Hepatocyte (in vitro differentiated cells): ENCODE measurements at regions not wholly inside any gene's neighbourhood (a gene's known extent, or its start where the extent isn't known, plus 50 kb on each side); places are given as distances from the start of the nearest gene placed in this dataset.

Source experiments
- DNase-seq: peaks from one replicate; pipeline ENCODE4 v3.0.0-alpha.2; 2016; ENCODE audit warnings: low spot score
- H2AFZ ChIP-seq: fragments of 200-600 bp; sonication (generic); 2 replicates; pipeline ENCODE4 v1.6.0; 2016; ENCODE audit warnings: antibody characterized with exemption, mild to moderate bottlenecking
- H3K27ac ChIP-seq: fragments of 200-600 bp; sonication (generic); 2 replicates; pipeline ENCODE4 v1.5.1; 2016; ENCODE audit warnings: mild to moderate bottlenecking
- H3K27me3 ChIP-seq: fragments of 200-600 bp; sonication (generic); 2 replicates; pipeline ENCODE4 v1.6.1; 2016
- H3K36me3 ChIP-seq: fragments of 200-600 bp; sonication (generic); replicated peaks from 2 replicates; pipeline ENCODE4 v1.5.1; 2016; ENCODE audit warnings: low read depth; ENCODE audit not compliant: insufficient read depth
- H3K4me1 ChIP-seq: fragments of 200-600 bp; sonication (generic); 2 replicates; pipeline ENCODE4 v1.5.1; 2016; ENCODE audit warnings: mild to moderate bottlenecking, moderate library complexity; ENCODE audit not compliant: insufficient read depth
- H3K4me2 ChIP-seq: fragments of 200-600 bp; sonication (generic); 2 replicates; pipeline ENCODE4 v1.6.0; 2016
- H3K4me3 ChIP-seq: fragments of 200-600 bp; sonication (generic); 2 replicates; pipeline ENCODE4 v1.5.1; 2016; ENCODE audit warnings: mild to moderate bottlenecking
- H3K79me2 ChIP-seq: fragments of 200-600 bp; sonication (generic); 2 replicates; pipeline ENCODE4 v1.6.0; 2017; ENCODE audit warnings: mild to moderate bottlenecking
- H3K9me2 ChIP-seq: fragments of 200-600 bp; sonication (generic); replicated peaks from 2 replicates; pipeline ENCODE4 v1.6.0; 2017; ENCODE audit warnings: mild to moderate bottlenecking; ENCODE audit not compliant: insufficient read depth
- H3K9me3 ChIP-seq: fragments of 200-600 bp; sonication (generic); 2 replicates; pipeline ENCODE4 v1.5.1; 2016; ENCODE audit warnings: low read depth, mild to moderate bottlenecking
- H4K20me1 ChIP-seq: fragments of 200-600 bp; sonication (generic); 2 replicates; pipeline ENCODE4 v1.6.0; 2016; ENCODE audit warnings: mild to moderate bottlenecking; ENCODE audit not compliant: insufficient read depth, poor library complexity, severe bottlenecking
- EZH2 ChIP-seq: fragments of 200-600 bp; sonication (generic); IDR thresholded peaks from 2 replicates; pipeline ENCODE4 v1.6.1; 2016; ENCODE audit warnings: antibody characterized with exemption, mild to moderate bottlenecking, borderline replicate concordance
- EZH2phosphoT487 ChIP-seq: fragments of 200-600 bp; sonication (generic); IDR thresholded peaks from one replicate; pipeline ENCODE4 v1.6.1; 2018; ENCODE audit warnings: antibody characterized with exemption, mild to moderate bottlenecking, low read depth, moderate library complexity; ENCODE audit not compliant: unreplicated experiment, severe bottlenecking
- WGBS: methylation state at CpG from one replicate; pipeline ENCODE4 v1.1.6; 2016; ENCODE audit warnings: low lambda C conversion rate; ENCODE audit errors: missing lambda C conversion rate; 5-methylcytosine and 5-hydroxymethylcytosine counted together
- TF ChIP-seq, protein P1 (sequence below): fragments of 200-600 bp; sonication (generic); IDR thresholded peaks from 2 replicates; pipeline ENCODE4 v1.5.1; 2016; ENCODE audit warnings: antibody characterized with exemption, mild to moderate bottlenecking; ENCODE audit not compliant: poor library complexity

DNA sequence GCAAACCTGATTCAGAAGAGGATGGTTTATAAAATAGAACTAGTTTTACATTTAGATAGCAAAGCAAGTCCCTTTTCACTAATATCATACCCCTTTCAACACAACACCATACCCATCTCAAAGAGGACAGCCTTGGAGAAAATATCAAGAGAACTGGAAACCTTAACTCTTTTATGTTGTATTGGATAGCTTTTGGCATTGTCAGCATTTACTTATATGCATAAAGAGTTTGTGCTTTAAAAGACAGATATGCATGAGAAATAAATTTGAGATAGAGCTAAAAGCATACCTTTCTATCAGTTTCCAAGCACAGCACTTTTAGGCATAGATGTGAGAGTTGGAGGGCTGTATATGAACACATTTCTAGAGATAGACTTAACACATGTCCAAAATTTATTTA, 799.3 kb upstream of the ACO1 start:
- no peak overlapping the region for H3K27ac ChIP-seq
- no peaks in the 10 kb centered on the region for H3K9me3 ChIP-seq
- no peak overlapping the region for H2AFZ ChIP-seq
- no peaks in the 10 kb centered on the region for H3K36me3 ChIP-seq
- no peaks in the 10 kb centered on the region for H4K20me1 ChIP-seq
- H3K79me2 ChIP-seq, result no peaks in the 10 kb centered on the region
- no peak overlapping the region for H3K4me2 ChIP-seq
- no peaks in the 10 kb centered on the region for H3K27me3 ChIP-seq
- no peak overlapping the region for H3K4me3 ChIP-seq
- H3K9me2 ChIP-seq, result no peaks in the 10 kb centered on the region
- no peak for DNase-seq
- H3K4me1 ChIP-seq, result no peaks in the 10 kb centered on the region
- TF ChIP-seq EZH2phosphoT487 (no peak), EZH2 (no peak)
- TF ChIP-seq, protein P1, sequence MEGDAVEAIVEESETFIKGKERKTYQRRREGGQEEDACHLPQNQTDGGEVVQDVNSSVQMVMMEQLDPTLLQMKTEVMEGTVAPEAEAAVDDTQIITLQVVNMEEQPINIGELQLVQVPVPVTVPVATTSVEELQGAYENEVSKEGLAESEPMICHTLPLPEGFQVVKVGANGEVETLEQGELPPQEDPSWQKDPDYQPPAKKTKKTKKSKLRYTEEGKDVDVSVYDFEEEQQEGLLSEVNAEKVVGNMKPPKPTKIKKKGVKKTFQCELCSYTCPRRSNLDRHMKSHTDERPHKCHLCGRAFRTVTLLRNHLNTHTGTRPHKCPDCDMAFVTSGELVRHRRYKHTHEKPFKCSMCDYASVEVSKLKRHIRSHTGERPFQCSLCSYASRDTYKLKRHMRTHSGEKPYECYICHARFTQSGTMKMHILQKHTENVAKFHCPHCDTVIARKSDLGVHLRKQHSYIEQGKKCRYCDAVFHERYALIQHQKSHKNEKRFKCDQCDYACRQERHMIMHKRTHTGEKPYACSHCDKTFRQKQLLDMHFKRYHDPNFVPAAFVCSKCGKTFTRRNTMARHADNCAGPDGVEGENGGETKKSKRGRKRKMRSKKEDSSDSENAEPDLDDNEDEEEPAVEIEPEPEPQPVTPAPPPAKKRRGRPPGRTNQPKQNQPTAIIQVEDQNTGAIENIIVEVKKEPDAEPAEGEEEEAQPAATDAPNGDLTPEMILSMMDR, result no peak

DNA sequence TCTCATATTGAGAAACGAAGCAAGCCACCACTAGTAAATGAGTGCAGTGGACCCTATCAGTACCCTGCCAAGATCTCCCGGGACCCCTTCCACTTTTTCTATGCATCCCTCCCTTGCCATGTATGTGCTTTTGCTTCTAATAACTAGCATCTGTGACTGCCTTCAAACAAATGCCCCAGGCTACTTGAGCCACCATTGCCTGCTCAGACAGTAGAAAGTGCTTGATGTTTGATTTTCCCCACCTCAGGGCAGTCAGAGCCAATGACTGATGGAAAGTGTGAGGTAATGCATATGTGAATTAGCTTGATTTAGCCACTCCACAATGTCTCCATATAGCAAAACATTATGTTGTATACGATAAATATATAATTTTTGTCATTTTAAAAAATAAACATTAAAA, 797.3 kb upstream of the ACO1 start:
- H3K79me2 ChIP-seq, result no peaks in the 10 kb centered on the region
- H3K9me3 ChIP-seq, result no peaks in the 10 kb centered on the region
- H3K27me3 ChIP-seq, result no peaks in the 10 kb centered on the region
- WGBS, result 91% methylated on average over 3 of the region's 3 CpGs
- H3K4me3 ChIP-seq, result no peak overlapping the region
- H3K9me2 ChIP-seq, result no peaks in the 10 kb centered on the region
- no peaks in the 10 kb centered on the region for H3K36me3 ChIP-seq
- no peak for DNase-seq
- no peak overlapping the region for H2AFZ ChIP-seq
- H3K27ac ChIP-seq, result no peak overlapping the region
- no peak for TF ChIP-seq EZH2
- TF ChIP-seq, protein P1, result no peak
- TF ChIP-seq EZH2phosphoT487, result no peak
- H3K4me1 ChIP-seq, result no peaks in the 10 kb centered on the region
- no peak overlapping the region for H3K4me2 ChIP-seq
- no peaks in the 10 kb centered on the region for H4K20me1 ChIP-seq

DNA sequence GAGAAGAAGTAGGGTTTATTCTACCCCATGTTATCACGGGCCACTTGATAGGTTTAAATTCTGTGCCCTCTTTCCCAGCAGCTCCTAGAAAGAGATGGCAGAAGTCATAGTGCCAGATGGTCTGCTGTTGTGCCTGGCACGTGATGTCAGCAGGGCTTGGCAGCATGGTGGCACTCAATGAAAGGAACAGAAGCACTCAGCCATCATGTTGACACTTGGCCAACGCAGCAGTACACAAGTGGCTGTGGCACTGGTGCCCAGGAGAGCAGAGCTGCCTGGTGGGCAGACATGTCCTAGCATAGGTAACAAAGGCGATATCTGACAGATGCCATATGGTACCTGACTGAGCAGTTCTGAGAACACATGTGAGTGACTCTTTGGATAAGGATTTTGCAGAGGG, 796.4 kb upstream of the ACO1 start:
- H2AFZ ChIP-seq, result no peak overlapping the region
- H3K4me1 ChIP-seq, result no peaks in the 10 kb centered on the region
- TF ChIP-seq EZH2phosphoT487 (no peak), EZH2 (no peak)
- TF ChIP-seq, protein P1, result no peak
- H3K9me3 ChIP-seq, result no peaks in the 10 kb centered on the region
- no peaks in the 10 kb centered on the region for H3K9me2 ChIP-seq
- H3K27me3 ChIP-seq, result no peaks in the 10 kb centered on the region
- no peak for DNase-seq
- WGBS, result 96% methylated on average over 4 of the region's 4 CpGs
- H3K4me3 ChIP-seq, result no peak overlapping the region
- no peaks in the 10 kb centered on the region for H3K79me2 ChIP-seq
- no peaks in the 10 kb centered on the region for H3K36me3 ChIP-seq
- H3K4me2 ChIP-seq, result no peak overlapping the region
- H3K27ac ChIP-seq, result no peak overlapping the region
- H4K20me1 ChIP-seq, result no peaks in the 10 kb centered on the region

DNA sequence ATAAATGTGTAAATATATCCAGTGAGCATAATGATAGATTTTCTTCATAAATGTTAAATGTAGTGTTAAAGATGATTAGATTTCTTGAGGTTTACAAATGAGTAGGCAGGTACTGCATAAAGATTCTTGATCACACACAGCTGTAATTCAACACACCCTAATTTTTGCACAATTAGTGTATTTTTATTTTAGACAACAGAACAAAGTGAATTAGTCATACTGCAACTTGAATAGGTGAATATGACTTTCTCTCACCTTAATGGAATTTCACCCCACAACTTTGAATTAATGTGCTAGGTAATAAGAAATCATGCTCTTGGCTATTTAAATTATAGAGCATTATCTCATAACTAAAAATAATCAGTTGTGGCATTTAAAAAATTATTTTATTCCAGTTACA, 795.7 kb upstream of the ACO1 start:
- Histone ChIP-seq H4K20me1 (no peaks in the 10 kb centered on the region), H3K4me3 (no peak overlapping the region), H3K4me1 (no peaks in the 10 kb centered on the region), H3K27ac (no peak overlapping the region), H3K79me2 (no peaks in the 10 kb centered on the region), H2AFZ (no peak overlapping the region), H3K27me3 (no peaks in the 10 kb centered on the region), H3K4me2 (no peak overlapping the region), H3K36me3 (no peaks in the 10 kb centered on the region), H3K9me3 (no peaks in the 10 kb centered on the region), H3K9me2 (no peaks in the 10 kb centered on the region)
- no peak for DNase-seq
- TF ChIP-seq EZH2 (no peak), EZH2phosphoT487 (no peak)
- TF ChIP-seq, protein P1, result no peak
